GM12892 (cell line): ENCODE measurements at regions not wholly inside any gene's neighbourhood (a gene's known extent, or its start where the extent isn't known, plus 50 kb on each side); places are given as distances from the start of the nearest gene placed in this dataset.

Experiments
- POLR2A ChIP-seq: IDR thresholded peaks from 2 replicates; pipeline ENCODE4 v1.6.1; 2011; ENCODE audit warnings: low read depth, low read length, control low read depth
- POLR2AphosphoS5 ChIP-seq: IDR thresholded peaks from 2 replicates; pipeline ENCODE4 v1.6.1; 2011; ENCODE audit warnings: low read depth, low read length, control low read depth

- no peak for TF ChIP-seq POLR2A
- TF ChIP-seq POLR2AphosphoS5: no peak
These were observed 149.8 kb downstream of the URI1 start for GRCh38 chr19:30091856-30092255.
